ENCODE measurements at regions not wholly inside any gene's neighbourhood (a gene's known extent, or its start where the extent isn't known, plus 50 kb on each side); places are given as distances from the start of the nearest gene placed in this dataset.
A peak's percentile ranks its signal among the peaks of the same experiment; 100 is the strongest.
"Not testable (repeated sequence)": the region's sequence is repeated elsewhere in the genome, so short reads cannot be mapped to it uniquely, and the experiment has no call there.

DNA sequence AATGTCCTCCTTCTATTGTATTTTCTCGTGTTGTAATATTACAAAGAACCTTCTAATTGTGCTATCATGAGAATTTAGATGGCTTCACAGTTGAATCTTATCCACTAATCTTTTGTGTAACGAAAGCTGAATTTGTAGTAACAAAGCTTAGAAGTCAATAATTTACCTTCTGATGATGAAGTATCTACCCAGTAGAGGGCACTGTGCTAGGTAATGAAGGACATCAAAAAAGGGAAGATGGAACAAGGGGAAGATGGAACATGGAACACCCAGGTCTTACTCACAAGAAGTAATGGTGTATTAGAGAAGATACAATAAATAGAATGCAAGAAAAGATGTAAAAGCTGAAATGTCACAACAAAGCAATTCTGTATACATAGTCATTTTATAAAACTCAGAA lies 131.0 kb upstream of the CCNG1 start:
- DNase-seq, result peak in 1 of 2 experiments; percentile 2

GRCh38 chr5:163309914-163310313 lies 127.5 kb upstream of the CCNG1 start:
- DNase-seq, result no peak

GRCh38 chr5:163310997-163311396 lies 126.4 kb upstream of the CCNG1 start:
- no peak for DNase-seq

- no peak for DNase-seq
Observed at GRCh38 chr5:163312598-163312997, 124.8 kb upstream of the CCNG1 start.

- not testable (repeated sequence) for DNase-seq
Observed at GRCh38 chr5:163313049-163313448, 124.3 kb upstream of the CCNG1 start.

- not testable (repeated sequence) for DNase-seq
Observed at GRCh38 chr5:163316374-163316773, 121.0 kb upstream of the CCNG1 start.

DNA sequence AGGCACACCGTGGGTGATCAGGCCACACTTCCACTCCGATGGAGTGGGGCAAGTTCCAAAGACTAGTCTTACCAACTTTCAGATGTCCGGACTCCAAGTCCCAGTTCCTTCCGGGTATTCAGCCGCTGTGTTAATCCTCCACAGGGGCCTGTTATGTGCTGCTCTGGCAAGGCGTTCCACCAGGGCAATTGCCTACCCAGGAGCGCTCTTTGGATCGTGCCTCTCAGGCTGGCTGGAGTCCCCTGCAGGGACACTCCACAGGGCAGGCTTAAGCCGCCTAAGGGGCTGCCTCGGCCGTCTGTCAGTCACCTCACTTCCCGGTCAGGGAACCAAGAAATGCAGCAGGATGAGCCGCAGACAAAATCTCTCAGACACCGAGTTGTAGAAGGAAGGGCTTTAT lies 118.7 kb upstream of the CCNG1 start:
- DNase-seq, result no peak

DNA sequence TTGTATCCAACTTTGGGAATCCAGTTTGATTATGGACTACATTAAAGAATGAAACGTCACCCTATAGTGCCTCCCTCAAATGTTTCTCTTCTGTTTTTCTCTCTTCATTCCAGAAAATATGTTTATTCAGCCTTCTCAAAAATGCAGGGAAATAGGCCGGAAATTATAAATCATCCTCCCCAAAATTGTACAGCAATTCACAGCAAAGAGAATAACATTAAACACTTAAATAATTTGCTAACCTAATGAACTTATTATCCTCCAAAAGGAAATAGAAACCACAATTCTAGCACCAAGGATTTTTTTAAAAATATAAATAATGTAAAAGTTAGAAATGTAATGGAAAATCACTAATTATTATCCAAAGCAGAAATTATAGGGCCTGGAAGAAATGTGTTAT lies 115.9 kb upstream of the CCNG1 start:
- no peak for DNase-seq

GRCh38 chr5:163330723-163331668 lies 106.4 kb upstream of the CCNG1 start:
- no peak for DNase-seq

- DNase-seq, result not testable (repeated sequence)
Observed at GRCh38 chr5:163336074-163336473, 101.3 kb upstream of the CCNG1 start.

- DNase-seq, result no peak
Observed at GRCh38 chr5:163339148-163339547, 98.2 kb upstream of the CCNG1 start.

DNA sequence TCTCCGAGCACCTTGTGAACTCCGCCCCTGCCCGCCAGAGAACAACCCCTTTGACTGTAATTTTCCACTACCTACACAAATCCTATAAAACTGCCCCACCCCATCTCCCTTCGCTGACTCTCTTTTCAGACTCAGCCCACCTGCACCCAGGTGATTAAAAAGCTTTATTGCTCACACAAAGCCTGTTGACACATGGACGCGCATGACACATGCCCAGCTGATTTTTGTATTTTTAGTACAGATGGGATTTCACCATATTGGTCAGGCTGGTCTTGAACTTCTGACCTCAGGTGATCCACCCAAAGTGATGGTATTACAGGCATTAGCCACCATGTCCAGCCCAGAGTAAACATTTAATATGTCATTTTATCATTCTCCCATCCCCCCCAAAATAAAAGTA lies 97.0 kb upstream of the CCNG1 start:
- DNase-seq, result not testable (repeated sequence)

GRCh38 chr5:163342306-163342705 lies 95.1 kb upstream of the CCNG1 start:
- no peak for DNase-seq

GRCh38 chr5:163345216-163345615 lies 92.2 kb upstream of the CCNG1 start:
- no peak for DNase-seq

- DNase-seq, result peak; percentile 1 to 65
Observed at GRCh38 chr5:163347671-163348070, 89.7 kb upstream of the CCNG1 start.

DNA sequence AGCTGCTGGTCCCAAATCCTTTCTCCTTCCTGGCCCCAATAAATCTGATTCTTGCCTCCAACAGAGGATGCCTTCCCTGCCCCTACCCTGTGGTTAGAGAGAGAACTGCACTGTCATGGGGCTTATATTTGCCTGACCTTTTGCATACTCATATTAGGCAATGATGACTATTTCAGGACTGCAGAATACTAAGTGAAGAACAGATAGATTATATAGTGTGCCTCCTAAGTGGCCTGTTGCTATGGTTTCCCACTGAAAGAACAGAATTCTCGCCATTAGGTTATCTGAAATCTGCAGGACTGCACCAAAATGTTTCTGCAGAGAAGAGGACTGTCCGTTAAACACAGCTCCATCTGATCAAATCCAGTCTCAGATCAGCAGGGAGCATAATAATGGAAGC lies 87.3 kb upstream of the CCNG1 start:
- peak in 1 of 2 experiments; percentile 11 for DNase-seq

DNA sequence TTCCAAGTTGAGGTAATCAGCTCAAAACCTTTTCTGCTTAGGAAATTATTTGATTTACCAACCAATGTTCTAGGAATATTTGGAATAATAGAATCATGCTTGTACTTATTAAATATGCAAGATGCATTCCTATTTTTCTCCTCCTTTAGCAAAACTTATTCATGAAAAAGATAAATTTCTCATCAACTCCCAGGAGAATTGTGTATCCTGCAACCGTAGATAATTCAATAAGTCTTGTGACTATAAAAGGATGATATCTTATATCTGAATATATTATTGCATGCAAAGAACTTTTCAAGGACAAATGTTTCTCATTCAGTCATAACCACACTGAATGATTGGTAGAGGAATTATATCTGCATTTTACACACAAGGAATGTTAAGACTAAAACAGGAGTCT lies 84.9 kb upstream of the CCNG1 start:
- no peak for DNase-seq

- not testable (repeated sequence) for DNase-seq
Observed at GRCh38 chr5:163355811-163356210, 81.6 kb upstream of the CCNG1 start.

GRCh38 chr5:163357636-163358035 lies 79.8 kb upstream of the CCNG1 start:
- no peak for DNase-seq

DNA sequence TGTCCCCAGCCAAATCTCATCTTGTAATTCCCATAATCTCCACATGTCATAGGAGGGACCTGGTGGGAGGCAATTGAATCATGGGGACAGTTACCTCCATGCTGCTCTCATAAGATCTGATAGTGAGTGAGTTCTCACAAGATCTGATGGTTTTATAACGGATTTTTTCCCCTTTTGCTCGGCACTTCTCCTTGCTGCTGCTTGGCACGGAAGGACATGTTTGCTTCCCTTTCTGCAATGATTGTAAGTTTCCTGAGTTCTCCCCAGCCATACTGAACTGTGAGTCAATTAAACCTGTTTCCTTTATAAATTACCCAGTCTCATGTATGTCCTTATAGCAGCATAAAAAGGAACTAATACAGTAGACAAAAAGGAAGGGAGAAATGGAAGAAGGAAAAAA lies 76.7 kb upstream of the CCNG1 start:
- DNase-seq, result no peak

GRCh38 chr5:163361450-163361849 lies 75.9 kb upstream of the CCNG1 start:
- DNase-seq, result no peak

GRCh38 chr5:163362840-163363371 lies 74.5 kb upstream of the CCNG1 start:
- no peak for DNase-seq

- DNase-seq, result no peak
Observed at GRCh38 chr5:163363389-163363788, 74.0 kb upstream of the CCNG1 start.

- no peak for DNase-seq
Observed at GRCh38 chr5:163366757-163367156, 70.6 kb upstream of the CCNG1 start.
